OCI-LY7 (cell line): ENCODE measurements at regions not wholly inside any gene's neighbourhood (a gene's known extent, or its start where the extent isn't known, plus 50 kb on each side); places are given as distances from the start of the nearest gene placed in this dataset.

Source experiments
- EZH2phosphoT487 ChIP-seq: fragments of 200-600 bp; sonication (generic); IDR thresholded peaks from 2 replicates; pipeline ENCODE4 v1.6.1; 2018; ENCODE audit warnings: low read depth, borderline replicate concordance, mild to moderate bottlenecking, mixed run types, antibody characterized with exemption, low read length, moderate library complexity, mixed read lengths
- TF ChIP-seq, protein P1 (sequence below): fragments of 200-600 bp; sonication (generic); conservative IDR thresholded peaks from 2 replicates; pipeline ENCODE4 v1.5.1; 2014; ENCODE audit warnings: mild to moderate bottlenecking, antibody characterized with exemption, low read length, moderate library complexity, mixed read lengths

- TF ChIP-seq, protein P1, sequence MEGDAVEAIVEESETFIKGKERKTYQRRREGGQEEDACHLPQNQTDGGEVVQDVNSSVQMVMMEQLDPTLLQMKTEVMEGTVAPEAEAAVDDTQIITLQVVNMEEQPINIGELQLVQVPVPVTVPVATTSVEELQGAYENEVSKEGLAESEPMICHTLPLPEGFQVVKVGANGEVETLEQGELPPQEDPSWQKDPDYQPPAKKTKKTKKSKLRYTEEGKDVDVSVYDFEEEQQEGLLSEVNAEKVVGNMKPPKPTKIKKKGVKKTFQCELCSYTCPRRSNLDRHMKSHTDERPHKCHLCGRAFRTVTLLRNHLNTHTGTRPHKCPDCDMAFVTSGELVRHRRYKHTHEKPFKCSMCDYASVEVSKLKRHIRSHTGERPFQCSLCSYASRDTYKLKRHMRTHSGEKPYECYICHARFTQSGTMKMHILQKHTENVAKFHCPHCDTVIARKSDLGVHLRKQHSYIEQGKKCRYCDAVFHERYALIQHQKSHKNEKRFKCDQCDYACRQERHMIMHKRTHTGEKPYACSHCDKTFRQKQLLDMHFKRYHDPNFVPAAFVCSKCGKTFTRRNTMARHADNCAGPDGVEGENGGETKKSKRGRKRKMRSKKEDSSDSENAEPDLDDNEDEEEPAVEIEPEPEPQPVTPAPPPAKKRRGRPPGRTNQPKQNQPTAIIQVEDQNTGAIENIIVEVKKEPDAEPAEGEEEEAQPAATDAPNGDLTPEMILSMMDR, result no peak
- no peak for TF ChIP-seq EZH2phosphoT487
Observed at GRCh38 chr6:125631165-125631564, 118.3 kb upstream of the HEY2 start.
